GM12801 (cell line): ENCODE measurements at regions not wholly inside any gene's neighbourhood (a gene's known extent, or its start where the extent isn't known, plus 50 kb on each side); places are given as distances from the start of the nearest gene placed in this dataset.

Experiments
- CTCF ChIP-seq: IDR thresholded peaks from one replicate; pipeline ENCODE4 v1.5.1; 2011; ENCODE audit warnings: control low read depth; ENCODE audit not compliant: insufficient read length; ENCODE audit errors: extremely low read depth

GRCh38 chr5:163369776-163370385 is 67.5 kb upstream of the CCNG1 start:
- no peak for TF ChIP-seq CTCF

- no peak for TF ChIP-seq CTCF
Observed at GRCh38 chr5:163373436-163374084, 63.8 kb upstream of the CCNG1 start.

- TF ChIP-seq CTCF, result no peak
Observed at GRCh38 chr5:163377982-163378381, 59.4 kb upstream of the CCNG1 start.

DNA sequence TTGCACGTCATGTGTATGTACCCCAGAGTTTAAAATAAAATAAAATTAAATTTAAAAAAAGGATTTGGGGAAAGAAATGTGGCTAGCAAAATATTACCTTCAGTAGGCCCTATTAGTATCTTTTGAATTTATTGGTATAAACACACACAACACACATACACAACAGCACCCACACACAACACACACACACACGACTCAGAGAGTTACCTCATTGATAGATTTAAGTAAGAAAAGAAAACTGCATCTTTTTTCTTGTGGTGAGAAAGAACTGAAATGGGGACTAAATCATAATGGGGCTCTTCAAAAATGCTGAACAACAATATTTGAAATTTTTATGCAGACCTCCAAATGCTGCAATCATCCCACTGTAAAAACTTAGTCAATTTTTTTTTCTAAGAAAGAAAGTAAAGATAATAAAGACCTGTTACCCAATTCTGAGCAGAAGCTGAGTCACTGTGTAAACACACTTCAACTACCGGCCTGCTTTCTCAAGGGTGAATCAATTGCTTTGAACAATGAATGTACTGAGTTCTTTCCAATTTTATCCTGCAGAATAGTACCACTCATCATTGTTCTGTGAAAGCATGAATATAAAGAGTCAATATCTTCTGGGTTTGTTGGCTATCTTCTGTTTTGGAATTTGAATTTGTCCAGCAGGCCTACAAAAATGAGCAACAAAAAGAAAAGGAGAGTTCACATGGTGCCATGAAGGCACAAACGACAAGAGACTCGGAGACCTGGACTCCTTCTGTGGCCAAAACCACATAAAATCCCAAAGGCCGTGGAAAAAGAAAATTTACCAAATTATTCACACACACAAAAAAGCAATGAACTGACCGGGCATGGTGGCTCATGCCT is 57.9 kb upstream of the CCNG1 start:
- no peak for TF ChIP-seq CTCF

DNA sequence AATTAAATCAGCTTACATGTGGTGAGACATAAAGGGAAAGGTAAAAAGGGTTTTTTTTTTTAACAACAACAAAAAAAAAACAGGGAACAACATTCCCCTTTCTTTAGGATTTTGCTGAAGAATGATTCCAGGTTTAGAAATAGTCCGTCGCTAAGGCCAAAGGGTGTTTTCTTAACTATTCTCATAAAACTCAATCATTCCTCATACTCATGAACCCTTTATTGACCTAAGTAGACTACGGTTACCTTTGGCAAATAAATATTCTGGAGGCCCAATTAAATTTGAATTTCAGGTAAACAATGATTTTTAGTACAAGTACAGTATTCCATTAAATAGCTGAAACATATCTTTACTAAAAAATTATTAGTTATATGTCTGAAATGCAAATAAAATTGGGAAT is 55.6 kb upstream of the CCNG1 start:
- no peak for TF ChIP-seq CTCF

GRCh38 chr5:163383754-163384153 is 53.6 kb upstream of the CCNG1 start:
- TF ChIP-seq CTCF, result no peak

DNA sequence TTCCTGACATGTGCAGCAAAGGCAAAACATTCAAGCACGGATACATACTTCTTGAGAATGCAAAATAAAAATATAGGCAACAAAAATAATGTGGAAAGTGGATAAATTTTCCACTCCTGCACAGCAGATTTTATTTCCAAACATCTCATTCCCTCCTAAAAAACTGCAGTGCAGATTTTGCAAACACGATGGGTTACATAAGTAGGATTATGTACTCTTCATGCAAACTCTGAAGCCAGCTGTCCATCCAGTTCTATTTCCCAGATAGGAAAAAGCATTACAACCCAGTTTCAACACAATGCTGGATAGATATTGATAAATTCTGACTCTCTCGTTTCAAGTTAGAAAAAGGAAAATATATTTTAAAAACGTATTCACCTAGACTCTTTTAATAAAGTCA is 52.7 kb upstream of the CCNG1 start:
- TF ChIP-seq CTCF, result no peak
